OCI-LY3 (cell line): ENCODE measurements at regions not wholly inside any gene's neighbourhood (a gene's known extent, or its start where the extent isn't known, plus 50 kb on each side); places are given as distances from the start of the nearest gene placed in this dataset.
"Not testable (repeated sequence)": the region's sequence is repeated elsewhere in the genome, so short reads cannot be mapped to it uniquely, and the experiment has no call there.

ENCODE experiments used
- H2AFZ ChIP-seq: fragments of 200-600, 300-600 bp; shearing (Covaris generic); 2 replicates; pipeline ENCODE4 v1.6.0; 2014; ENCODE audit warnings: antibody characterized with exemption, low read depth, low read length
- H3K27ac ChIP-seq: fragments of 200-600, 300-600 bp; sonication (generic); 2 replicates; pipeline ENCODE4 v1.5.1; 2014; ENCODE audit warnings: mild to moderate bottlenecking, low read length, moderate library complexity, mixed read lengths
- H3K27me3 ChIP-seq: fragments of 200-600, 300-600 bp; sonication (generic); 2 replicates; pipeline ENCODE4 v1.6.1; 2014; ENCODE audit warnings: low read depth, low read length, mixed read lengths
- H3K36me3 ChIP-seq: fragments of 200-600, 300-600 bp; sonication (generic); replicated peaks from 2 replicates; pipeline ENCODE3; 2014; ENCODE audit warnings: low read depth, low read length, mixed read lengths
- H3K4me1 ChIP-seq: fragments of 300-600, 200-600 bp; sonication (generic); 2 replicates; pipeline ENCODE4 v1.6.1; 2014; ENCODE audit warnings: low read length, mixed read lengths
- H3K4me2 ChIP-seq: fragments of 200-600, 300-600 bp; sonication (generic); 2 replicates; pipeline ENCODE4 v1.6.1; 2014; ENCODE audit warnings: low read length, mixed read lengths
- H3K4me3 ChIP-seq: fragments of 300-600, 200-600 bp; sonication (generic); 2 replicates; pipeline ENCODE4 v1.5.1; 2014; ENCODE audit warnings: antibody characterized with exemption, mild to moderate bottlenecking, low read length, moderate library complexity
- H3K79me2 ChIP-seq: fragments of 300-600, 200-600 bp; shearing (Covaris generic); 2 replicates; pipeline ENCODE4 v1.6.1; 2014; ENCODE audit warnings: mild to moderate bottlenecking, low read length, mixed read lengths
- H3K9ac ChIP-seq: fragments of 300-600, 200-600 bp; shearing (Covaris generic); 2 replicates; pipeline ENCODE4 v1.6.0; 2014; ENCODE audit warnings: mild to moderate bottlenecking, low read length, moderate library complexity
- H3K9me3 ChIP-seq: fragments of 200-600, 300-600 bp; shearing (Covaris generic); 2 replicates; pipeline ENCODE4 v1.6.1; 2014; ENCODE audit warnings: low read length, mixed read lengths; ENCODE audit not compliant: insufficient read depth
- H4K20me1 ChIP-seq: fragments of 200-600, 300-600 bp; sonication (generic); 2 replicates; pipeline ENCODE4 v1.6.1; 2016; ENCODE audit warnings: low read length, mixed read lengths; ENCODE audit not compliant: insufficient read depth
- CTCF ChIP-seq: fragments of 200-600, 300-600 bp; sonication (generic); IDR thresholded peaks from 2 replicates; pipeline ENCODE4 v1.5.1; 2014; ENCODE audit warnings: antibody characterized with exemption, low read length, low read depth
- EZH2phosphoT487 ChIP-seq: fragments of 200-600 bp; shearing (Covaris generic); IDR thresholded peaks from 2 replicates; pipeline ENCODE4 v1.6.1; 2018; ENCODE audit warnings: antibody characterized with exemption, mixed run types, low read depth

- TF ChIP-seq CTCF (no peak), EZH2phosphoT487 (no peak)
- no peaks in the 10 kb centered on the region for H3K36me3 ChIP-seq
- H3K9ac ChIP-seq = no peak overlapping the region
- no peaks in the 10 kb centered on the region for H3K27me3 ChIP-seq
- no peaks in the 10 kb centered on the region for H3K79me2 ChIP-seq
- no peaks in the 10 kb centered on the region for H3K9me3 ChIP-seq
- H3K4me2 ChIP-seq = no peak overlapping the region
- no peaks in the 10 kb centered on the region for H4K20me1 ChIP-seq
- no peak overlapping the region for H3K27ac ChIP-seq
- H3K4me1 ChIP-seq = no peaks in the 10 kb centered on the region
- H2AFZ ChIP-seq = no peak overlapping the region
- H3K4me3 ChIP-seq = no peak overlapping the region
These were observed 106.0 kb upstream of the LOC128125822 start for GRCh38 chr6:63466242-63466733.

GRCh38 chr6:63467247-63467954 is 104.9 kb upstream of the LOC128125822 start:
- Histone ChIP-seq H3K79me2 (no peaks in the 10 kb centered on the region), H3K27me3 (no peaks in the 10 kb centered on the region), H3K36me3 (no peaks in the 10 kb centered on the region), H2AFZ (no peak overlapping the region), H4K20me1 (no peaks in the 10 kb centered on the region), H3K9ac (no peak overlapping the region), H3K4me3 (no peak overlapping the region), H3K27ac (no peak overlapping the region), H3K4me2 (no peak overlapping the region), H3K9me3 (no peaks in the 10 kb centered on the region), H3K4me1 (no peaks in the 10 kb centered on the region)
- no peak for TF ChIP-seq EZH2phosphoT487
- TF ChIP-seq CTCF = no peak

GRCh38 chr6:63471145-63471544 is 101.1 kb upstream of the LOC128125822 start:
- H3K27ac ChIP-seq, H2AFZ ChIP-seq, H3K36me3 ChIP-seq, H3K4me1 ChIP-seq, H3K27me3 ChIP-seq, H3K79me2 ChIP-seq, H4K20me1 ChIP-seq, H3K4me2 ChIP-seq, H3K4me3 ChIP-seq, H3K9ac ChIP-seq, H3K9me3 ChIP-seq: not testable (repeated sequence)

GRCh38 chr6:63471654-63472053 is 100.6 kb upstream of the LOC128125822 start:
- no peaks in the 10 kb centered on the region for H4K20me1 ChIP-seq
- TF ChIP-seq EZH2phosphoT487 = no peak
- no peak for TF ChIP-seq CTCF
- H3K4me3 ChIP-seq = no peak overlapping the region
- H3K9me3 ChIP-seq = no peaks in the 10 kb centered on the region
- H2AFZ ChIP-seq = no peak overlapping the region
- no peaks in the 10 kb centered on the region for H3K36me3 ChIP-seq
- no peak overlapping the region for H3K4me2 ChIP-seq
- no peaks in the 10 kb centered on the region for H3K4me1 ChIP-seq
- peaks cover 6% of the 10 kb centered on the region; the same call in 1 of the 2 replicates for H3K27me3 ChIP-seq
- H3K9ac ChIP-seq = no peak overlapping the region
- H3K27ac ChIP-seq = no peak overlapping the region
- H3K79me2 ChIP-seq = no peaks in the 10 kb centered on the region
